H1 (cell line): ENCODE measurements at regions not wholly inside any gene's neighbourhood (a gene's known extent, or its start where the extent isn't known, plus 50 kb on each side); places are given as distances from the start of the nearest gene placed in this dataset.

Experiments used
- CTCF ChIA-PET: fragments of 300-600 bp; sonication (Branson Sonifier 250); formaldehyde crosslinking; loops from one replicate; lab custom pipeline; 2021; ENCODE audit not compliant: partially characterized antibody; lab: Charles Lee
- POLR2A ChIA-PET: fragments of 300-600 bp; sonication (Branson Sonifier 250); formaldehyde crosslinking; loops from one replicate; lab custom pipeline; 2021; ENCODE audit warnings: inconsistent platforms; ENCODE audit not compliant: partially characterized antibody; lab: Charles Lee
- DNase-seq, 2 experiments: peaks; one replicate each; pipeline versions ENCODE4 v3.0.0 to v3.0.0-alpha.2; 2010 to 2022; ENCODE audit warnings: low spot score in 2 of 2, low read depth in 1 of 2, mixed read lengths in 1 of 2
- FAIRE-seq: peaks from 2 replicates; lab custom pipeline; 2011; peaks lifted over from hg19 to GRCh38; lab: Jason Lieb, UNC
- H2AFZ ChIP-seq: 2 replicates; pipeline ENCODE4 v1.8.1; 2012; ENCODE audit warnings: low read length, inconsistent platforms
- H2AK5ac ChIP-seq: 2 replicates; pipeline ENCODE4 v1.6.1; 2013; ENCODE audit warnings: low read depth, low read length
- H2BK120ac ChIP-seq: replicated peaks from 2 replicates; pipeline ENCODE3; 2013; ENCODE audit warnings: low read depth, low read length, inconsistent platforms
- H2BK12ac ChIP-seq: 2 replicates; pipeline ENCODE4 v1.6.1; 2013; ENCODE audit warnings: low read depth, low read length
- H2BK15ac ChIP-seq: 2 replicates; pipeline ENCODE4 v1.6.1; 2013; ENCODE audit warnings: low read length
- H2BK20ac ChIP-seq: 2 replicates; pipeline ENCODE4 v1.6.1; 2013; ENCODE audit warnings: low read length
- H2BK5ac ChIP-seq: 2 replicates; pipeline ENCODE4 v1.6.1; 2013; ENCODE audit warnings: low read depth, low read length
- H3K14ac ChIP-seq: 2 replicates; pipeline ENCODE4 v1.6.1; 2013; ENCODE audit warnings: inconsistent platforms; ENCODE audit not compliant: insufficient read length
- H3K18ac ChIP-seq: 2 replicates; pipeline ENCODE4 v1.6.1; 2013; ENCODE audit warnings: low read length; ENCODE audit errors: extremely low read depth
- H3K23ac ChIP-seq: 2 replicates; pipeline ENCODE4 v1.6.1; 2013; ENCODE audit warnings: inconsistent platforms; ENCODE audit not compliant: insufficient read length
- H3K23me2 ChIP-seq: 2 replicates; pipeline ENCODE4 v1.6.1; 2013; ENCODE audit warnings: low read depth, low read length
- H3K27ac ChIP-seq: 2 replicates; pipeline ENCODE4 v1.6.1; 2011; ENCODE audit warnings: low read depth, low read length, inconsistent platforms
- H3K27me3 ChIP-seq, 4 experiments: replicated peaks in 1 of 4; 1 replicate in 1 of 4; 2 replicates in 3 of 4; pipeline versions ENCODE4 v1.6.1 to v1.8.1; 2011 to 2013; ENCODE audit warnings: low read length in 3 of 4, mild to moderate bottlenecking in 3 of 4, inconsistent platforms in 2 of 4, mixed read lengths in 2 of 4, moderate library complexity in 1 of 4; ENCODE audit not compliant: control insufficient read depth in 3 of 4, insufficient read depth in 3 of 4; ENCODE audit errors: extremely low read depth in 1 of 4
- H3K36me3 ChIP-seq, 4 experiments: 2 replicates each; pipeline versions ENCODE4 v1.6.1 to v1.8.1; 2011 to 2013; ENCODE audit warnings: mild to moderate bottlenecking in 4 of 4, low read length in 3 of 4, moderate library complexity in 2 of 4, control low read depth in 1 of 4, inconsistent platforms in 1 of 4; ENCODE audit not compliant: insufficient read depth in 4 of 4, control insufficient read depth in 2 of 4
- H3K4ac ChIP-seq: replicated peaks from 2 replicates; pipeline ENCODE3; 2013; ENCODE audit warnings: low read length, low read depth, mixed read lengths, inconsistent platforms; ENCODE audit not compliant: insufficient read length
- H3K4me1 ChIP-seq, 4 experiments: replicated peaks in 1 of 4; 1 replicate in 1 of 4; 2 replicates in 3 of 4; pipeline versions ENCODE4 v1.6.1 to v1.8.1; 2011 to 2013; ENCODE audit warnings: low read length in 3 of 4, inconsistent platforms in 2 of 4, mixed read lengths in 1 of 4; ENCODE audit not compliant: insufficient read depth in 4 of 4, control insufficient read depth in 3 of 4
- H3K4me2 ChIP-seq, 2 experiments: 2 replicates each; pipeline versions ENCODE4 v1.6.1 to v1.8.1; 2011 to 2013; ENCODE audit warnings: low read depth in 2 of 2, low read length in 2 of 2, control low read depth in 1 of 2, inconsistent platforms in 1 of 2, mild to moderate bottlenecking in 1 of 2; ENCODE audit not compliant: insufficient read depth in 1 of 2
- H3K4me3 ChIP-seq, 4 experiments: fragments of 200-600, 300-600 bp in 1 of 4; sonication (generic), shearing (Covaris generic), sonication (Bioruptor Twin) in 1 of 4; 2 replicates each; pipeline versions ENCODE4 v1.5.1 to v1.8.1; 2011 to 2016; ENCODE audit warnings: low read length in 4 of 4, low read depth in 3 of 4, control low read depth in 2 of 4, inconsistent platforms in 2 of 4, mild to moderate bottlenecking in 2 of 4, mixed read lengths in 1 of 4, moderate library complexity in 1 of 4; ENCODE audit not compliant: insufficient read depth in 2 of 4; ENCODE audit errors: extremely low read depth in 1 of 4
- H3K56ac ChIP-seq: replicated peaks from 2 replicates; pipeline ENCODE3; 2013; ENCODE audit warnings: low read depth, mild to moderate bottlenecking, mixed read lengths, low read length, inconsistent platforms; ENCODE audit not compliant: insufficient read length
- H3K79me1 ChIP-seq: 2 replicates; pipeline ENCODE4 v1.6.1; 2013; ENCODE audit warnings: low read depth, low read length, control low read depth
- H3K79me2 ChIP-seq, 2 experiments: 2 replicates each; pipeline versions ENCODE4 v1.6.1 to v1.8.1; 2012 to 2013; ENCODE audit warnings: low read length in 2 of 2, mild to moderate bottlenecking in 2 of 2, inconsistent platforms in 1 of 2; ENCODE audit not compliant: insufficient read depth in 2 of 2, control insufficient read depth in 1 of 2
- H3K9ac ChIP-seq, 4 experiments: replicated peaks in 1 of 4; 1 replicate in 1 of 4; 2 replicates in 3 of 4; pipeline versions ENCODE4 v1.6.1 to v1.8.1; 2011 to 2013; ENCODE audit warnings: low read depth in 3 of 4, low read length in 3 of 4, control low read depth in 2 of 4, mild to moderate bottlenecking in 2 of 4, moderate library complexity in 2 of 4, inconsistent platforms in 1 of 4; ENCODE audit errors: extremely low read depth in 1 of 4
- H3K9me3 ChIP-seq, 2 experiments: 2 replicates each; pipeline versions ENCODE4 v1.6.1 to v1.8.1; 2012 to 2013; ENCODE audit warnings: mild to moderate bottlenecking in 2 of 2, moderate library complexity in 2 of 2, control low read depth in 1 of 2, inconsistent platforms in 1 of 2, low read depth in 1 of 2, low read length in 1 of 2, mixed read lengths in 1 of 2; ENCODE audit not compliant: insufficient read depth in 2 of 2
- H4K20me1 ChIP-seq, 2 experiments: replicated peaks in 1 of 2; 2 replicates each; pipeline versions ENCODE3 to v1.8.1; 2011 to 2013; ENCODE audit warnings: inconsistent platforms in 2 of 2, low read length in 2 of 2, mild to moderate bottlenecking in 1 of 2; ENCODE audit not compliant: insufficient read depth in 2 of 2, control insufficient read depth in 1 of 2
- H4K5ac ChIP-seq: 2 replicates; pipeline ENCODE4 v1.6.1; 2013; ENCODE audit warnings: low read length, low read depth, mixed read lengths, inconsistent platforms; ENCODE audit not compliant: insufficient read length
- H4K8ac ChIP-seq: 2 replicates; pipeline ENCODE4 v1.8.0; 2013; ENCODE audit warnings: mild to moderate bottlenecking, moderate library complexity, low read length, inconsistent platforms; ENCODE audit not compliant: insufficient read depth; ENCODE audit errors: extremely low read depth
- H4K91ac ChIP-seq: replicated peaks from 2 replicates; pipeline ENCODE3; 2013; ENCODE audit warnings: low read length, mixed read lengths, inconsistent platforms; ENCODE audit not compliant: insufficient read length
- SUZ12 ChIP-seq: fragments of 200-600 bp; sonication (generic); IDR thresholded peaks from 2 replicates; pipeline ENCODE4 v1.6.1; 2012; ENCODE audit warnings: mild to moderate bottlenecking, inconsistent platforms, low read length, moderate library complexity, mixed read lengths
- USF2 ChIP-seq: IDR thresholded peaks from 2 replicates; pipeline ENCODE4 v1.6.1; 2011; ENCODE audit warnings: low read length, improper control_type of control experiment
- WGBS, 2 experiments: shearing (Covaris generic) in 1 of 2; methylation state at CpG; one replicate each; pipeline versions ENCODE4 v1.1.6 to v1.1.7; 2013 to 2015; ENCODE audit warnings: low lambda C conversion rate in 2 of 2, mixed read lengths in 2 of 2, inconsistent platforms in 1 of 2, low coverage in 1 of 2, missing lambda C conversion rate in 1 of 2; ENCODE audit not compliant: insufficient replicate concordance in 2 of 2, insufficient coverage in 1 of 2, insufficient read length in 1 of 2; ENCODE audit errors: extremely low coverage in 1 of 2, missing lambda C conversion rate in 1 of 2; 5-methylcytosine and 5-hydroxymethylcytosine counted together

GRCh38 chr1:82840192-82840591, 1039.5 kb downstream of the ADGRL2 start:
- H3K9me3 ChIP-seq, result no peaks in the 10 kb centered on the region
- H4K8ac ChIP-seq, result no peak overlapping the region
- no peak overlapping the region for H3K18ac ChIP-seq
- H3K4me1 ChIP-seq, result peaks cover 1 to 18% (median 11%) of the 10 kb centered on the region in 4 experiments; a peak in 6 of 7 replicates
- WGBS, 2 experiments, result 43% methylated on average over 2 of the region's 2 CpGs; no CpG with 5 or more reads in 1 of the 2 experiments
- no peak overlapping the region for H3K14ac ChIP-seq
- H3K27me3 ChIP-seq, result no peaks in the 10 kb centered on the region
- no peak overlapping the region for H2BK15ac ChIP-seq
- H3K4me2 ChIP-seq, result no peak overlapping the region
- POLR2A ChIA-PET, result no interaction called here
- H3K27ac ChIP-seq, result no peak overlapping the region
- FAIRE-seq, result no peak
- H3K9ac ChIP-seq, result no peak overlapping the region
- H4K91ac ChIP-seq, result no peak overlapping the region
- H3K79me2 ChIP-seq, result peaks cover 0 to 32% of the 10 kb centered on the region in 2 experiments; a peak in 2 of 4 replicates
- CTCF ChIA-PET, result interaction anchor here (0.7 to 1.5 kb wide), 5 partner anchors 9 to 619 kb away, joined by 3 to 4 read pairs (median 3); no protein-coding TSS in a partner anchor
- no peak overlapping the region for H2BK5ac ChIP-seq
- H4K5ac ChIP-seq, result no peak overlapping the region
- no peaks in the 10 kb centered on the region for H3K79me1 ChIP-seq
- no peaks in the 10 kb centered on the region for H3K36me3 ChIP-seq
- H4K20me1 ChIP-seq, result no peaks in the 10 kb centered on the region
- no peak overlapping the region for H2BK20ac ChIP-seq
- H2AK5ac ChIP-seq, result no peak overlapping the region
- no peak overlapping the region for H2AFZ ChIP-seq
- no peak overlapping the region for H3K4me3 ChIP-seq
- H3K4ac ChIP-seq, result no peak overlapping the region
- TF ChIP-seq SUZ12 (no peak), USF2 (no peak)
- no peak for DNase-seq
- H3K23me2 ChIP-seq, result no peaks in the 10 kb centered on the region; the same call in 1 of the 2 replicates
- H2BK120ac ChIP-seq, result no peak overlapping the region
- no peak overlapping the region for H3K56ac ChIP-seq
- H3K23ac ChIP-seq, result no peak overlapping the region
- no peak overlapping the region for H2BK12ac ChIP-seq
